Tibial nerve (tissue), 4 donors: ENCODE measurements at regions not wholly inside any gene's neighbourhood (a gene's known extent, or its start where the extent isn't known, plus 50 kb on each side); places are given as distances from the start of the nearest gene placed in this dataset.

Experiments used
- CTCF ChIP-seq, 5 experiments: fragments of 200-600 bp in 3 of 5; fragments of 450-650 bp in 2 of 5; sonication (generic) in 3 of 5; IDR thresholded peaks; one replicate each; pipeline ENCODE4 v1.5.1; 2016 to 2019; ENCODE audit warnings: antibody characterized with exemption in 5 of 5, mild to moderate bottlenecking in 3 of 5, moderate library complexity in 2 of 5
- EP300 ChIP-seq, 2 donors: sonication (generic); formaldehyde crosslinking; IDR thresholded peaks; one replicate each; pipeline ENCODE4 v1.6.1; 2017; ENCODE audit warnings: antibody characterized with exemption in 2 of 2, mild to moderate bottlenecking in 1 of 2

- TF ChIP-seq CTCF (IDR thresholded peaks at IDR 0.05) (no peak), EP300 (IDR thresholded peaks at IDR 0.05) (no peak)
These were observed 114.4 kb upstream of the NEBL start for GRCh38 chr10:21011433-21012018.
